ENCODE measurements at regions not wholly inside any gene's neighbourhood (a gene's known extent, or its start where the extent isn't known, plus 50 kb on each side); places are given as distances from the start of the nearest gene placed in this dataset.
A peak's percentile ranks its signal among the peaks of the same experiment; 100 is the strongest.

DNA sequence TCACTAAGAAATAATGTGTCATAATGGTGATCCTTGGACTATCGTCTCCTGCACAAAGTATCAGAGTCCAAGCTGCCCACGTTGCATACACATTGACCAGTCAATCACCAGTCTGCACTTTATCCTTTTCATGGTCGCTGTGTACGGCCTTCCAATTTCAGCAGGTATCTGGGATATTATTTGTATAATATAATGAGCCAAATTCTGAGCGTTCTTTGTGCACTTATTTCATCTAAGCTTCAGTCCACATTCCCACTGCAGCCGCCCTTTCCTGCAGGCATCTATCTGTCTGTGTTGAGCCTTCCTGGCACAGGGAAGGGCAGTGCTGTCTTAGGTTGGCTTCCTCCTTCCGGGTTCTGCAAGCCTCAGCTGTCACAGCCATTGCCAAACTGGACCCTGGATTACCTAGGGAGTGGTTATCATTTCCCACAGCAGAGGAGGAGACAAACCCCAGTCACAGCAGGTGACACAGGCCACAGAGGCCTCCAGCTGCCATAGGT lies 174.3 kb downstream of the TTLL2 start:
- H3K36me3 ChIP-seq: no peaks in the 10 kb centered on the region
- ATAC-seq: no peak
- TF ChIP-seq, protein P1, sequence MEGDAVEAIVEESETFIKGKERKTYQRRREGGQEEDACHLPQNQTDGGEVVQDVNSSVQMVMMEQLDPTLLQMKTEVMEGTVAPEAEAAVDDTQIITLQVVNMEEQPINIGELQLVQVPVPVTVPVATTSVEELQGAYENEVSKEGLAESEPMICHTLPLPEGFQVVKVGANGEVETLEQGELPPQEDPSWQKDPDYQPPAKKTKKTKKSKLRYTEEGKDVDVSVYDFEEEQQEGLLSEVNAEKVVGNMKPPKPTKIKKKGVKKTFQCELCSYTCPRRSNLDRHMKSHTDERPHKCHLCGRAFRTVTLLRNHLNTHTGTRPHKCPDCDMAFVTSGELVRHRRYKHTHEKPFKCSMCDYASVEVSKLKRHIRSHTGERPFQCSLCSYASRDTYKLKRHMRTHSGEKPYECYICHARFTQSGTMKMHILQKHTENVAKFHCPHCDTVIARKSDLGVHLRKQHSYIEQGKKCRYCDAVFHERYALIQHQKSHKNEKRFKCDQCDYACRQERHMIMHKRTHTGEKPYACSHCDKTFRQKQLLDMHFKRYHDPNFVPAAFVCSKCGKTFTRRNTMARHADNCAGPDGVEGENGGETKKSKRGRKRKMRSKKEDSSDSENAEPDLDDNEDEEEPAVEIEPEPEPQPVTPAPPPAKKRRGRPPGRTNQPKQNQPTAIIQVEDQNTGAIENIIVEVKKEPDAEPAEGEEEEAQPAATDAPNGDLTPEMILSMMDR (IDR thresholded peaks at IDR 0.05 in 4 of 5, conservative IDR thresholded peaks at IDR 0.05 in 1 of 5): no peak
- no peak for TF ChIP-seq POLR2A (IDR thresholded peaks at IDR 0.05)

GRCh38 chr6:167500961-167501360 lies 176.1 kb downstream of the TTLL2 start:
- intact Hi-C loops (cut with DNase I; ENCODE audit: low total_unique reads): no loop called here
- no peak for DNase-seq

More for the DNA sequence above, 174.3 kb downstream of the TTLL2 start:
- Histone ChIP-seq H3K9me3 (no peaks in the 10 kb centered on the region), H3K27me3 (no peaks in the 10 kb centered on the region), H3K27ac (no peak overlapping the region), H3K4me1 (peaks cover 0 to 9% of the 10 kb centered on the region in 2 donors), H3K4me3 (no peak overlapping the region)
- intact Hi-C loops (cut with DNase I; ENCODE audit: low total_unique reads) (no loop called here), in situ Hi-C loops (cut with MboI; ENCODE audit: low sequenced_read_pairs in 4 of 4) (no loop called here)
- no peak for DNase-seq

DNA sequence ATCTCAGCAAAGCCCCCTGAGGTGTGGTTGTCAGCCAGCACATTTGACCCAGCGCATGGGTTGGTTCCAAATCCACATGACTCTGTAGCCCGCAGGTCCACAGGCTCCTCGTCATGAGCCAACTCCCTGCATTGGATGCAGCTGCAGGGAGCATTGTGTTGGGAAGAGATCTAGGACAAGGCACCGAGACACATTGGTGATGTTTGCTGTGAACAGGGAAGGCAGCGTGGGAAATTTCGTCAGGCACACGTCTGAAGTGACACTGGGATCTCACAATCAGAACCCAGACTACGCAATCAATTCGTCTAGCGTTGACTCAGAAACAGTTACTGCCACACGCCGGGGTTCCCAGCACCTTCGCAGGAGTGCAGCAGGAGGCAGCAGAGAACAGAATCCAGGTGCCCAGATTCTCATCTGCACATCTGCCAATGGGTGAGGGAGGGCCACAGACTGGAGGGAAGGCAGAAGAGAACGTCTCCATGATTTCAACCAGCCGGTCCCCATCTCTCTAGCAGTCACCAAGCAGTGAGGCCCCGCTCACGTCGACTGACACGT lies 177.0 kb downstream of the TTLL2 start:
- in situ Hi-C loops (cut with MboI; ENCODE audit: low sequenced_read_pairs in 4 of 4): no loop called here
- Histone ChIP-seq H3K27ac (no peak overlapping the region), H3K4me1 (no peaks in the 10 kb centered on the region), H3K9me3 (no peaks in the 10 kb centered on the region), H3K4me3 (no peak overlapping the region), H3K27me3 (no peaks in the 10 kb centered on the region), H3K36me3 (no peaks in the 10 kb centered on the region)
- no peak for DNase-seq
- TF ChIP-seq, protein P1 (IDR thresholded peaks at IDR 0.05 in 4 of 5, conservative IDR thresholded peaks at IDR 0.05 in 1 of 5): peak in 1 of 5 experiments; percentile 10
- no peak for TF ChIP-seq POLR2A (IDR thresholded peaks at IDR 0.05)
- no peak for ATAC-seq
- intact Hi-C loops (cut with DNase I; ENCODE audit: low total_unique reads): no loop called here

More at GRCh38 chr6:167500961-167501360, 176.1 kb downstream of the TTLL2 start:
- H3K4me1 ChIP-seq: peaks cover 0 to 3% of the 10 kb centered on the region in 2 donors
- H3K27me3 ChIP-seq: no peaks in the 10 kb centered on the region
- in situ Hi-C loops (cut with MboI; ENCODE audit: low sequenced_read_pairs in 4 of 4): no loop called here
- H3K9me3 ChIP-seq: no peaks in the 10 kb centered on the region
- H3K36me3 ChIP-seq: no peaks in the 10 kb centered on the region
- TF ChIP-seq POLR2A (IDR thresholded peaks at IDR 0.05): no peak
- TF ChIP-seq, protein P1 (IDR thresholded peaks at IDR 0.05 in 4 of 5, conservative IDR thresholded peaks at IDR 0.05 in 1 of 5): no peak
- no peak overlapping the region for H3K4me3 ChIP-seq
- ATAC-seq: no peak
- H3K27ac ChIP-seq: no peak overlapping the region

- TF ChIP-seq POLR2A (IDR thresholded peaks at IDR 0.05): no peak
- TF ChIP-seq, protein P1 (IDR thresholded peaks at IDR 0.05 in 4 of 5, conservative IDR thresholded peaks at IDR 0.05 in 1 of 5): no peak
- no peaks in the 10 kb centered on the region for H3K4me1 ChIP-seq
- intact Hi-C loops (cut with DNase I; ENCODE audit: low total_unique reads): no loop called here
- DNase-seq: no peak
- H3K27me3 ChIP-seq: no peaks in the 10 kb centered on the region
- H3K9me3 ChIP-seq: no peaks in the 10 kb centered on the region
- no peak for ATAC-seq
- in situ Hi-C loops (cut with MboI; ENCODE audit: low sequenced_read_pairs in 4 of 4): no loop called here
- H3K4me3 ChIP-seq: no peak overlapping the region
- no peak overlapping the region for H3K27ac ChIP-seq
- H3K36me3 ChIP-seq: no peaks in the 10 kb centered on the region
Observed at GRCh38 chr6:167502471-167502870, 177.6 kb downstream of the TTLL2 start.
